HL-60 (cell line): ENCODE measurements at regions not wholly inside any gene's neighbourhood (a gene's known extent, or its start where the extent isn't known, plus 50 kb on each side); places are given as distances from the start of the nearest gene placed in this dataset.
"Not testable (repeated sequence)": the region's sequence is repeated elsewhere in the genome, so short reads cannot be mapped to it uniquely, and the experiment has no call there.

Experiments used
- DNase-seq, 2 experiments: peaks; one replicate each; pipeline ENCODE4 v3.0.0-alpha.2; 2010 to 2020; ENCODE audit warnings: low read depth in 1 of 2, low spot score in 1 of 2
- H3K27ac ChIP-seq: fragments of 250-450 bp; sonication (Bioruptor Pico); replicated peaks from 2 replicates; pipeline ENCODE4 v1.5.1; 2020; ENCODE audit warnings: mild to moderate bottlenecking, moderate library complexity
- H3K27me3 ChIP-seq: fragments of 250-450 bp; sonication (Bioruptor Pico); 2 replicates; pipeline ENCODE4 v1.5.1; 2021; ENCODE audit warnings: mild to moderate bottlenecking, moderate library complexity; ENCODE audit not compliant: insufficient read depth, poor library complexity, severe bottlenecking
- H3K4me3 ChIP-seq: replicated peaks from 2 replicates; pipeline ENCODE4 v1.5.1; 2011; ENCODE audit warnings: mild to moderate bottlenecking, control low read depth, low read length; ENCODE audit not compliant: insufficient read depth
- CTCF ChIP-seq: IDR thresholded peaks from one replicate; pipeline ENCODE4 v1.5.1; 2011; ENCODE audit warnings: low read length, control low read depth, inconsistent platforms; ENCODE audit not compliant: insufficient read depth
- GABPA ChIP-seq: IDR thresholded peaks from 2 replicates; pipeline ENCODE4 v1.6.1; 2012; ENCODE audit warnings: low read depth
- POLR2AphosphoS5 ChIP-seq: IDR thresholded peaks from 2 replicates; pipeline ENCODE4 v1.6.1; 2012; ENCODE audit warnings: low read depth
- REST ChIP-seq: IDR thresholded peaks from 2 replicates; pipeline ENCODE4 v1.6.1; 2012; ENCODE audit warnings: low read depth; ENCODE audit not compliant: insufficient replicate concordance
- SPI1 ChIP-seq: IDR thresholded peaks from 2 replicates; pipeline ENCODE4 v1.6.1; 2012; ENCODE audit warnings: low read depth, mild to moderate bottlenecking, borderline replicate concordance

- Histone ChIP-seq H3K27ac (no peak overlapping the region), H3K4me3 (no peak overlapping the region), H3K27me3 (no peaks in the 10 kb centered on the region)
- no peak for DNase-seq
- TF ChIP-seq REST, result no peak
- no peak for TF ChIP-seq SPI1
- TF ChIP-seq POLR2AphosphoS5, result no peak
- TF ChIP-seq CTCF, result no peak
- no peak for TF ChIP-seq GABPA
Observed at GRCh38 chr6:103721923-103722322, 1137.8 kb downstream of the HACE1 start.

GRCh38 chr6:103720393-103720792 is 1139.3 kb downstream of the HACE1 start:
- no peaks in the 10 kb centered on the region for H3K27me3 ChIP-seq
- no peak overlapping the region for H3K27ac ChIP-seq
- no peak for DNase-seq
- H3K4me3 ChIP-seq, result no peak overlapping the region
- TF ChIP-seq GABPA (no peak), POLR2AphosphoS5 (no peak), SPI1 (no peak)

- no peaks in the 10 kb centered on the region for H3K27me3 ChIP-seq
- no peak for DNase-seq
- H3K4me3 ChIP-seq, result no peak overlapping the region
- no peak overlapping the region for H3K27ac ChIP-seq
- TF ChIP-seq CTCF, result no peak
- no peak for TF ChIP-seq REST
- TF ChIP-seq GABPA, result no peak
- no peak for TF ChIP-seq POLR2AphosphoS5
Observed at GRCh38 chr6:103719545-103719944, 1140.2 kb downstream of the HACE1 start.

- no peak overlapping the region for H3K4me3 ChIP-seq
- no peak overlapping the region for H3K27ac ChIP-seq
- DNase-seq, result no peak
- H3K27me3 ChIP-seq, result no peaks in the 10 kb centered on the region
- TF ChIP-seq GABPA (no peak), CTCF (no peak), POLR2AphosphoS5 (no peak)
Observed at GRCh38 chr6:103715269-103715668, 1144.5 kb downstream of the HACE1 start.

GRCh38 chr6:103709236-103709635 is 1150.5 kb downstream of the HACE1 start:
- H3K27me3 ChIP-seq, H3K4me3 ChIP-seq, H3K27ac ChIP-seq, DNase-seq: not testable (repeated sequence)
